ENCODE measurements at regions not wholly inside any gene's neighbourhood (a gene's known extent, or its start where the extent isn't known, plus 50 kb on each side); places are given as distances from the start of the nearest gene placed in this dataset.

DNA sequence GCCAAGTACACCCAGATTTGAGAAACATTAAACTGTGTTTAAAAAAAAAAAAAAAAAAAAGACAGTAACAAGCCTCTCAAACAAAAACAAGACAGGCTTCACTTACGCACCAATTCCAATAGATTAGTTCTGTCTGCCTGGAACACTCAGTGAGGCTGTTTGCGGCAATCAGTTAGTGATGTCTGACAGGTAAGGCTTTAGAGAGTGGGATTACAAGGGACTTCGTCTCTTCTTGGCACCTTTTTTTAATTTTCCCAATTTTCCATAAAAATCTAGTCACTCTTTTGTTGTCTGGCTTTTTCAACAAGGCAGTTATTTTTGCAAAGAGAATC is 79.6 kb downstream of the NCOR2 start:
- DNase-seq: no peak

DNA sequence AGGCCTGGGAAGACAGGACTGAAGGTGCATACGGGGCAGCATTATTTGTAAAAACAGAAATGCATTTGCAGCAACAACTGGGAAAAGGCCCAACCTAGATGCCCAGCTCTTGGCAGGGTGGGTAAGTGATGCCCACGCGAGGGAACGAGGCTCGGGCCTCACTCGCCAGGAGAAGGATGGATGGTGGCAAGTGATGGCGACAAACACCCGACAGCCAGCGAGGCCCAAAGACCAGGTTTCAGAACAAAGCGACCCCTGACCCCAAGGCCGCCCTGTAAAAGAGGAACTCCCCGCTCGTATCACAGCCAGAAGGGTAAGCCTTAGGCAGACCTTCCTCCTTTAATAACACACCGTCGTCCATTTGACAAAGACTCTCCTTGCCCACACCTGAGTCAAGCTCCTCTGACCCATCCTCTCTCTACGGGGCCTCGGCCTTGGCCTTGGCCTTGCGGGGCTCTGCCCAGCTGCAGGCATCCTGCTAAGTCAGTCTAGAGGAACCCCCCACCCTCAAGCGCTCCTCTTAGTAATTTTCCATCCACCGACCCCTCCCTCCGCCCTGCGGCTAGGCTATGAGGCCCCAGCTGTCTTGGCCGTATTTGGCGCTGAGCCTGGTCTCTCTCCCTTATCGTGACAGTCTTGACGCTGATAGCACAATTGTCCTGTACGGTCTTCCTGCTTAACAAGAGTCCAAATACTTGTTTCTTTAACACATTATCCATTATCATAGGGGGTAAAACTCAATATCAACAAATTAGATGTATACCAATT is 80.2 kb downstream of the NCOR2 start:
- DNase-seq: no peak

DNA sequence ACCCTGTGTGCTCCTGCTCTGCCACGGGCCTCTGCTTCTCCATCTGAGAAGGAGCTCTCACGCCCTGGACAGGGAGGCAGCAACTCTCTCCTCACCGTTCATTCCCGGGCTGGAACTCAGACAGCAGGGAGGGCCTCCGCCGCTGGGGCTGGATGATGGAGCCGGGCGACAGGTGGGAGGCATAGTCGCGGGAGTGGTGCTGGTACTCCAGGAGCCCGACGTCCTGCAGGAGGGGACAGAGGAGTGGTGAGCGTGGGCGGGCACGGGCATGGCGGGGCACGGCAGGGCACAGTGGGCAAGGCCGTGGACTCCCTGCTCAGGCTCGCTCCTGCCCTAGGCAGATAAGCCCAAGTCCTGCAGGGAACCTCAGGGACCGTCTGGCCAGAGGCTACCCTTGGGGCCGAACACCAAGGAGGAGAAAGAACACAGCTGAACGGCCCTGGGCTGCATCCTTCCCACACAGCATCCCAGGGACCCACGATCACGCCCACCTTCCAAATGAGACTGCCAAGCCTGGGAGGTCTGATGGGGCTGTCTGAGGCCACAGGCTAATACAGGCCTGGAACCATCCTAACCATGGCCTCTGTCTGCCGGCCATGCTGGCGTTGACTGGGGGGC is 81.0 kb downstream of the NCOR2 start:
- no peak for DNase-seq

DNA sequence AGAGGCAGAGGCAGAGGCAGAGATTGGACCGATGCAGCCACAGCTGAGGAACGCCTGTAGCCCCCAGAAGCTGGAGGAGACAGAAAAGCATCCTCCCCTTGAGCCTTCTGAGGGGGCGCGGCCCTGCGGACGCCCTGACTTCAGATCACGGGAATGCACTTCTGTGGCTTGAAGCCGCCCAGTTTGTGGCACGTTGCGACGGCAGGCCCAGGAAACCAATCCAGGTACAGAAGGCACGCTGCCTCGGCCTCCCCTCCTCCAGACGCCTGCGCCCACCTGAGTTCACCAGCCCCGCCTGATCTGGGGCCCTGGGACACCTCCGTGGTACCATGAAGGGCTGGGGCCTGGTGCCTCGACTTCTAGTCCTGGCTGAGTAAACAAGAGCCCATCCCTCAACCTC is 82.0 kb downstream of the NCOR2 start:
- no peak for DNase-seq

DNA sequence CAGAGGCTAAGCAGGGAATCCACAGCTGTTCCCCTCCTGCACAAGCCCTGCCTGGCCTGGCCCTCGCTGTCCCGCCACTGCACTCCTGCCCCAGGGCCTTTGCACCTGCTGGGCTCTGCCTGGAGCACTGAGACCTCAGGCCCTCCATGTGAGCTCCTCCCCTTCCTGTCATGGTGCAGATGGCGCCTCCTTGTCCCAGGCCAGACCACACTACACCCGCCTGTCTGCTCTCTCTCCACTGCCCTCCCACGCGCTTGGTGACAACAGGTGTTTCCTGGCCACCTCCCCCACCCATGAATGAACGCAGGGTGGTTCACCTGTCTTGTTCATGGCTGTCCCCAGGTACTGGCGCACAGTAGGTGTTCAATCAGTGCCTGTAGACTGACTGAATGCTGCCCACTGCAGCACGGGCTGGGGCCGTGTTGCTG is 82.9 kb downstream of the NCOR2 start:
- DNase-seq: no peak

DNA sequence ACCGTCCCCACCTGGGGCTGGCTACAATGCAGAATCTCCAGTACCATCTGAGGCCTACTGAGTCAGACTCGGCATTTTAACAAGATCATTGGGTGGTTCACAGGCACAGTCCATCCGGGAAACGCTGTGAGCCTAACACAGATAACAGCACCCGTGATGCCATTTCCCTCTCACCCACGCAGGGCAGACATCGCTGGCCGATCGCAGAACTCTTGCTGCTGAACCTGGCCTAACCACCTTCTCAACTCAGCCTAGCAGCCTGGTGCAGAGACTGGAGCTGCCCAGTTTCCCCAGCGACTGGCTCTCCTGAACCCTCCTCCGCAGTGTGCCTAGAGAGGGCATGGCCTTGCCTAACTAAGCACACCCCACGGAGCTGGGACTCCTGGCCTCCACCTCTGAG is 83.3 kb downstream of the NCOR2 start:
- no peak for DNase-seq

DNA sequence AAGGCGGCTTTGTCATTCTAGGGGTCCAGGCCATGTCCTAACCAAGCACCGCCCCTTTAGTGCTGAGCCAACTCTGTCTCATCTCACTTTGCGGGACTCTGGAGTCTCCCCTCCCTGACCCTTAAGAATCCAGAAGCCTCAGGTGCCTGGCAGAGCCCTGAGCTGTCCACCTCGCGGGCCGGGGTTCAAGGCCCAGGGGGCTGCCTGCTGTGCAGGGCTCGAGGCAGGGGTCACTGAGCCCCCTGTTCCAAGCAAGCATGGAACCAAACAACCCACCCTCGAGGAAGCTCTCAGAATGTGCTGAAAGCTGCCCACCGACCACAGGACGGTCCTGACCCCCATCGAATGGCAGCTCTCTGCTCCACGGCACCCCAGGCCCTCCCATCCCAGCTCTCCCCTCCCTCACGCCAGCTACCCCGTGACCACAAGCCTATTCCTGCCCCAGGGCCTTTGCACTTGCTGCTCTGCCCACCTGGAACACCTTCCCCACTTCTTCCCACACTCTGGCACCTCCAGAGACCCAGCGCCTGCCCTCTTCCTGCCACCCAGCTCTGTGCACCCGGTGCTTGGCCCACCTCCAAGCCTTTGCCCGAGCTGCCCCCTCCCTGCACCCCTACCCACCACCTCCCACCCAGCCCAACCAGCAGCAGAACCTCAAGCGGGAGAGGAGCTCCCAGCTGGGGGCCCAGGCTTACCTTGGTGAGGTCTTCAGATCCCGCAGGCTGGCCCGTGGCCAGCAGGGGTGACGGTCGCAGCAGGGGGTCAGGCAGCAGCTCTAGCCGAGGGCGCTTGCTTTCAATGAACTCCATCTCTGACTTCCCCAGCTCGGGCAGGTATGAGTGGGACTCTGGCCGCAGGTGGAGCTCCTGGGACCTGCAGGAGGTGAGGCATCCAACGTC is 84.3 kb downstream of the NCOR2 start:
- DNase-seq: no peak

DNA sequence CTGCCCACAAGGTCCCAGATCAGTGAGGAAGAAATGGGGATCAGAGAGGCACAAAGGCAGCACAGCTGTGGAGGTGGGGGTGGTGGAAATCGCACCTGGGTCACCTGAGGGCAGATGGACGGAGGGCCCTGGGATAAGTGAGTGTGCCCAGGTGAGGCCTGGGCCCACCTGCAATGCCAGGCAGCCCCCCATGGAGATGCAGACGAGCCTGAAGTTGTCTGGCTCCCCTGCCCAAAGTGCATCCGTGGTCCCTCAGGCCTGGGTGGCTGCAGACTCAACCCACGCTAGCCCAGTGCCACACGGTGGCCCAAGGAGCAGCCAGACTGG is 84.9 kb downstream of the NCOR2 start:
- no peak for DNase-seq

DNA sequence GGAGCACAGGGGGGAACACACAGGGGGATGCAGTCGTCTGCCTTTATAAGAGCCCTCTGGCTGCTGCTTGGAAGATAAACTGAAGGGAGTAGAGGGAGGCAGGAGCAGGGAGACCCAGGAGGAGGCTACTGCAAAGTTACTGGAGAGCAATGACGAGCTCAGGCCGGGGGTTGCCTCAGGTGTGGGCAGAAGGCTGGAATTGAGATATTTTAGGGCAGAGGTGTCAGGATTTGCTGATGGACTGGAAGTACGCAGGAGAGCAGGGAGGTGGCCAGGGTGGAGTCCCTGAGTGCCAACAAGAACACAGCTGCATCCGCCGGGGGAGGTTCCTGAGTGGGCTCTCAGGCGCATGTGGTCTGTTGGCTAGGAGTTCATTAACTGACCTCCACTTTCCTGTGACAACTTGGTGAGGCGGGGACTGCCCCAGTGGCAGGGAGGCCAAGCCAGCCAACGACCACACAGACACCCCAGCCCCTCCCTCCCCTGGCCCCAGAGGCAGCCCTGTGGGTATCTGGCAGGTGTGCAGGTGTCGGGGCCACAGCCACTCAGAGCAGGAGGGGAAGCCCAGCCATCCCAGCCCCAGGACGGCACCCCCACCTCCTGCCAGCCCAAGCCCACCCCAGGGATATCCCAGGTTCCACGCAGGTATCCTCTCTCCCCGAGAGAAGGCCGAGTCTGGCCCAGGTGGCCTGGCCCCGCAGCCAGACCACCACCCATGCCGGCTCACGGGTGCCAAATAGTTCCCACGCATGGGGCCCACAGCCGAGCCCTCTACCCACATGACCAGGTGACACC is 85.4 kb downstream of the NCOR2 start:
- DNase-seq: no peak

DNA sequence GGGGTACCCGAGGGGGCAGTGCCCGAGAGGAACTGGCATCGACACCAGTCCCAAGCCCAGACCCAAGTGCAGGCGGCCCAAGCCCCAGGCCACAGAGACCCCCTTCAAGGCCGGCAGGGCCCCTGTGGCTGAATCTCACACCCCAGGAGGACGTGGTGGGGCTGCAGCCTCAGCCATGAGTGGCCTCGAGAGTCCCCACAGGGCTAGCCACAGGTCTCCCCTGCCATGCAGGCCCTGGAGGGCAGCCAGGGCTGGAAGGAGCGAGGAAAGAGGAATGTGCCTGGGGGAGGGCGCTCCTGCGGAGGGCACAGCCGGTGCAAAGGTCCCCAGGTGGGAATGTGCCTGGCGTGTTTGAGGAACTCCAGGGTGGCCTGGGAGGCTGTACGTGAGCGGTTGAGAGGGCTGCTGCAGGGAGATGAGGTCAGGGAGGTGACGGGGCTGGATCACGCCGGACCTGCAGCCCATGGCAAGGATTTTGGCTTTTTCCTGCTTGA is 86.1 kb downstream of the NCOR2 start:
- DNase-seq: no peak

DNA sequence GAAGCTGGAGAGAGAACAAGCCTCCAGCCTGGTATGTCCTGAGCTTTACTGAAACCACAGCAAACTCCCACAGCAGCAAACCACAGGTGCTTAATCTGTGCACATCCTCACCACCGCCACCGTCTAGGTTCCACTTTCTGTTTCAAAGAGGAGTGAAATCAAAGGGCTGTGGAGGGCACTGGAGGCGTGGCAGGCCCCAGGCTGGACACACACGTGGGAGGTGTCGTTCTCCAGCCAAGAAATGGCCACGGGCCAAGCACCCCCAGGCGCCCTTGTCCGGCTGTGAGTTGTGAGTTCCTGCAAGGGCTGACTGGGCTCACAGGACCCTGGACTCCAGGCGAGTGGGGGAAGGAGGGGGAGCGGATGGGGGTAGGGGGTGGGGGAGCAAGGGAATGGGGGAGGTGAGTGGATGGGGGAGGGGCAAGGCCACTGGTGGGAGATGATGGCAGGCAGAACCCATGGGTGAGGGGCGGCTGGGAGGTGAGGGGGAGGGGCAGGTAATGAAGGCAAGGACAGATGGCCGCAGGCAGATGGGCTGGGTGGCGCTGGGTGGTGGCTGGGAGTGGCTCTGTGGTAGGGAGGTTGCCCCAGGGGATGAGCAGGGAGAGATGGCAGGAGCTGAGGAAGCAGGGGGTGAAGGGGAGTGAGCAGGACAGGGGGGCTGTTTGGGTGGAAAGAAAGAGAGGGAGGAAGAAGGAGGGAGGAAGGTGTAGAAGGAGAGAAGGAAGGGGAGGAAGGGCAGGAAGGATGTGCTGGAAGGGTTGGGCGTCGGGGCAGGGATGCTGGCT is 86.7 kb downstream of the NCOR2 start:
- DNase-seq: no peak

DNA sequence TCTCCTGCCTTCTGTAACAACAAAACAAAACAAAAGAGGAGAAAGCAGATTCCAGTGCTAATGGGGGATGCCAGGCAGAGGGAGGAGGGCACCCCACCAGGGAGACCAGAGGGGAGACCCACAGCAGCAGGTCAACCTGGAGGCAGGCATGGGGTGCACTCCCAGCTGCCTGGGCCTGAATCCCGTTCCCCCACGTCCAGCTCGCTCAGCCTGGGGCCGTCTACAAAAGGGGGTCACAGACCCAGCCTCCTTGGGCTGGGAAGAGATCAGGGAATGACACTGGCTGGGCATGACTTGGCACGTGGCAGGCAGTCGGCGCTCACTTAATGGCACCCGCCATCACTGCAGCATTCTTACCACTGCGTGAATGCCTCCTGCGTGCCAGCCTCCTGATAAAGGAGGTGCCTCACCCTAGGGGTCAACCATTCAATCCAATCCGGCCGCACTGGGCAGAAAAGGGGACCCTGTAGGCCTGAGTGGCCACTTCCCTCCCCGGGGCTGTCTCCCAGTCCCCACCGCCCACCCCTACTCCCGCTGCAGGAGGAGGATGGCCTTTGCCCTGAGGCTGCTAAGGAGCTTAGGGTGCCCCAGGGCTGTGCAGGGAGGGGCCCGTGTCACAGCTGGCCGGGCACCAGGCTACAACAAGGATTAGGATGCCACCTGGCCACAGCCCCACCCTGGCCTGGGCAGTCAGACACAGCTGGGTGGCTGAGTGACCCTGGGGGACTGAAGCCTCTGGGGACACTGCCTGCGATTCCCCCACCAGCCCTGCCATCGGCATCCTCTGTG is 87.5 kb downstream of the NCOR2 start:
- no peak for DNase-seq

DNA sequence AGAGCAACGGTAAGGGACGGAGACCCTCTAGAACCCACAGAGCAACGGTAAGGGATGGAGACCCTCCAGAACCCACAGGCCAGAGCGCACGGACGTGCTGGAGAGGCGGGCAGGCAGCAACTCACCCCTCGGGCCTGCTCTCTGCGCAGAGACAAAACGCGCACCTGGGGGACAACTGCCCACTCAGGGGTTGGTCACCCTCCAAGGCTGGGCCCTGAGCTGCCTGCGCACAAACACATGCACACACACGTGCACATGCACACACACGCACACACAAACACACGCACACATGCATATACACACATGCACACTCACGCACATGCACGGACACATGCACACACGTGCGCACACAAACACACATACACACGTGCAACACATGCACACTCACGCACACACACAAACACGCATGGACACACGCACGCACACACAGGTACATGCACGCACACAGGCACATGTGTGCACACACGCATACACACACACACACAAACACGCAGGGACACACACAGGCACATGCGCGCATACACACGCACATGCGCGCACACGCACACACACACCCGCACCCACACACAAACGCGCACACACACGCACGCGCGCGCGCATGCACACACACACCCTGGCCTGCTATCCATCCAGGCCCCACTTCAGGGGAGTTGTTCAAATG is 88.3 kb downstream of the NCOR2 start:
- no peak for DNase-seq

DNA sequence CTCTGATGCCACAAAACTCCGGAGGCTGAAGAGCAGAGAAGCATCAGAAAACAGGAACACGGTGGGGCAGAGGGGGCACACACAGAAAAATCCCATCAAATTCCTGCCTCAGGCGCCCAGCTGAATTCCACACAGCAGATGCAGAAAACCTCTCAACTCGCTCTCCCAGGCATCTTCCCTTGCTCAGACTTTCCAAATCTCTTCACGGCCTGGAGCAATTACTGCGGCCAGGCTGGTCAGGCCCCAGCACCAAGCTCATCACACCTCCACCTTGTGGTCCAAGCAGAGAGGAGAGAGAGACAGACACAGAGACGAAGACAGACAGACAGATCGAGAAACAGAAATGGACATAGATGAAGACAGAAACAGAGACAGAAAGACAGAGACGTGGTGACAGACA is 89.0 kb downstream of the NCOR2 start:
- no peak for DNase-seq

DNA sequence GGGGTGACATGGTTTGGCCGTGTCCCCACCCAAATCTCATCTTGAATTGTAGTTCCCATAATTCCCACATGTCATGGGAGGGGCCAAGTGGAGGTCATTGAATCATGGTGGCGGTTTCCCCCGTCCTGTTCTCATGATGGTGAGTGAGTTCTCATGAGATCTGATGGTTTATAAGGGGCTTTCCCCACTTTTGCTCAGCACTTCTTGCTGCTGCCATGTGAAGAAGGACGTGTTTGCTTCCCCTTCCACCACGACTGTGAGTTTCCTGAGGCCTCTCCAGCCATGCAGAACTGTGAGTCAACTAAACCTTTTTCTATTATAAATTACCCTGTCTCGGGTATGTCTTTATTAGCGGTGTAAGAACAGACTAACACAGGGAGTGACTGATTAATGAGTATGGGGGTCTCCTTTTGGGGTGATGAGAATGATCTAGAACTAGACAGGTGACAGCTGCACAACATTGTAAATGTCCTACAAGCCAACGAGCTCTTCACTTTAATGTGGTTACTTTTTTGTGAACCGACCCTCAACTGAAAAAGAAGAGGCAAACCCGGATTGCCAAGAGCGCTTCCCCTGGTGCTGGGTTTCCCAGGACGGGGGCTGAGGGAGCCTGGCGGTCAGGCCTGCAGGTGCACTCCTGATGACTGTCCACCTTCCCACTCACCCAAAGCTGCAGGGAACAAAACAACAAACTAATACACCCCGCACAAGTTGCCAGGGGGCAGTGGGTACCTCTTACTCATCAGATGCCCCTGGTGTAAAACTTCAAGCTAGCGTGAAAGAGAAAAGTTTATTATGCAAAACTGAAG is 90.1 kb downstream of the NCOR2 start:
- no peak for DNase-seq

DNA sequence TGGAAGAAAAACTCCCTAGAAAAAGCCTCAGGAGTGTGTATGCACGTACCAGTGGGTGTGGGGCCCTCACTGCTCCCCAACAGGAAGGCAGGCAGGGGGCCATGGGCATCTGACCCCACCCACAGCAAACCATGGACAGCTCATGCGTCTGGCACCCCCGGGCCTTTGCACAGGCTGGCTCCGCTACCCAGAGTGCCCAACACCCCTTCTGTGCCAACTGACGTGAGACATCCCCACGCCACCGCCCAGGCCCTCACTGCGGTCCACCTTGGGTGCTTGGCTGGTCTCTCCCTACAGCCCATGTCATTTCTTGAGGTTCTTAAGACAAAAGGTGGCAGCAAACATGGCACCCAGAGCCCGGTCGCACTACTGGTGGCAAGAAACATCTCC is 91.4 kb downstream of the NCOR2 start:
- DNase-seq: no peak

DNA sequence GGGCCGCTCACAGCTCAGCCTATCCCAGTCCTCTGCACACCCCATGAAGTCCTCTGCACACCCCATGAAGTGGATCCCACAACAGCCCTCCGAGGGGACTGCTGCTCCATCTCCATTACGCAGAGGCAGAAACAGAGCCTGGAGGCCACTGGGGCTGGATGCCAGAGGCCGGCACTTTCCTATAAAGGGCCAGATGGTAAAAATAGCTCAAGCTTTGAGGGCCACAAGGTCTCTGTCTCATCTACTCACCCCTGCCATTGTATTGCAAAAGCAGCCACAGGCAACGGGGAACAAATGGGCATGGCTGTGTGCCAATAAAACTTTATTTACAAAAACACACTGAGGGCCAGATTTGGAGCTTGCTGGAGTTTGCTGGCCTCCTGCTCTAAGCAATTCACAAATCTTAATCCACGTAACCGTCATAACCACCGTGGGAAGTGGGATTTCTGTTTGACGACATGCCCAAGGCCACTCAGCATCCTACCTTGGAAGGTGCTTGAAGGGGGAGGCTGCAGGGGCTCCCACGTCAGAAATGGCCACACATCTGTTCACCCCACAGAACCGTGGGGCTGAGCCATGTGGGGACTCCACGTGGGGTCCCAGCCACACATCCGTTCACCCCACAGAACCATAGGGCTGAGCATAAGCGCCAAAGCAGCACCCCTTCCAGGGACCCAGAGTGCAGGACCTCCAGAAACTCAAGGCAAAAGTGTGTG is 92.0 kb downstream of the NCOR2 start:
- no peak for DNase-seq

DNA sequence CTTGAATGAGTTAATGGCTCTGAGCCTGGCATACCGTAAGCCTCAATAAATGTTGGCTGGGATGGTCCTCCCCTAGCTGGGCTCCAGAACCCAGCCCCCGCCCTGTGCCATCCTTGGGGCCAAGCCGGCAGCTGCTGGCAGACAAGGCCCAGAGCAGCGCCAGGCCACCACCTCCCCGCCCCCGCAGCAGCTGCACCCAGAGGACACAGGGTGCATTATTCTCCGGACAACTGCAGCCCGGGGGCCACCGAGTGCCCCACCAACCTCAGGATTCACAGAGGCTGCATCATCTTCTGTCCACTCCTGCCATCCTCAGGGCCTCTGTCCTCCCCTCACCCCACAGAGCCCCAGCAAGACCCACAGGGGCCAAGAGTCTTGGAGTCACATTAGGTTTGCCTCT is 92.7 kb downstream of the NCOR2 start:
- DNase-seq: no peak

DNA sequence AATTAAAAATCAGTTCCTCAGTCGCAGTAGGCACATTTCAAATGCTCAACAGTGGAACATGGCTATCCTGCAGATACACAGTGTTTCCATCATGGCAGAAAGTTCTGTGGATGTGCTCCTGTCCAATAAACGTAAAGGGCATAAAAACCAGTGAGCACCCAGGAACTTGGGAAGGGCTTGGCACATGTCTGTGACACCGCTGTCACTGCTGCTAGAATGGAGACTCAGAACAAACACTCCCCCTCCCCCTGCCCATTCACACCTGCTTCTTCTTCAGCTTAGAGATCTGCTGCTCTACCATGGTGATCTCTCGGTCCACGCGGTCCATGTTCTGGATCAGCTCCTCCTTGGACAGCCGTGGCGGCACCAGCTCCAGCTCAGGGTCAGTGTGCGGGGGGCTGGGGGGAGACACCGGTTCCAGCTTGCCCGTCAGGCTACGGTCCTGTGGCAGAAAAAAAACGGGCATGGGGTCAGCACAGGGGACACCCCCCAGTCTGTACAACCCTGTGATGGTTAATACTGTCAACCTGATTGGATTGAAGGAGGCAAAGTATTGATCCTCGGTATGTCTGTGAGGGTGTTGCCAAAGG is 94.6 kb downstream of the NCOR2 start:
- no peak for DNase-seq
